OCI-LY7 (cell line): ENCODE measurements at regions not wholly inside any gene's neighbourhood (a gene's known extent, or its start where the extent isn't known, plus 50 kb on each side); places are given as distances from the start of the nearest gene placed in this dataset.

Experiments
- BruUV-seq: library from RNA; stranded (reverse); fragments of 400-500 nt; replicated peaks from 2 replicates; lab custom pipeline; 2021; lab: Mats Ljungman, UMichigan
- CTCF ChIA-PET: fragments of 300-600 bp; sonication (Branson Sonifier 250); formaldehyde crosslinking; loops from one replicate; lab custom pipeline; 2022; ENCODE audit warnings: antibody characterized with exemption; ENCODE audit not compliant: unreplicated experiment; lab: Charles Lee
- POLR2A ChIA-PET: fragments of 300-600 bp; sonication (Branson Sonifier 250); formaldehyde crosslinking; loops from one replicate; lab custom pipeline; 2022; ENCODE audit warnings: antibody characterized with exemption; lab: Charles Lee
- DNase-seq: peaks from one replicate; pipeline ENCODE4 v3.0.0-alpha.2; 2015; ENCODE audit warnings: low spot score
- H2AFZ ChIP-seq: fragments of 200-600 bp; sonication (generic), shearing (Covaris generic); 2 replicates; pipeline ENCODE4 v1.6.1; 2014; ENCODE audit warnings: mild to moderate bottlenecking, antibody characterized with exemption, low read length, moderate library complexity
- H3K27ac ChIP-seq: fragments of 200-600 bp; sonication (generic); 2 replicates; pipeline ENCODE4 v1.5.1; 2014; ENCODE audit warnings: mixed run types, low read depth, mild to moderate bottlenecking, moderate library complexity, low read length, inconsistent platforms; ENCODE audit not compliant: poor library complexity, severe bottlenecking
- H3K36me3 ChIP-seq: fragments of 200-600 bp; sonication (generic); 2 replicates; pipeline ENCODE4 v1.6.1; 2014; ENCODE audit warnings: mild to moderate bottlenecking, antibody characterized with exemption, low read length, moderate library complexity, mixed read lengths; ENCODE audit not compliant: insufficient read depth
- H3K4me1 ChIP-seq: fragments of 200-600 bp; sonication (generic); 2 replicates; pipeline ENCODE4 v1.5.1; 2014; ENCODE audit warnings: mild to moderate bottlenecking, low read length; ENCODE audit not compliant: insufficient read depth, poor library complexity, severe bottlenecking
- H3K4me2 ChIP-seq: fragments of 200-600 bp; sonication (generic); 2 replicates; pipeline ENCODE4 v1.6.1; 2014; ENCODE audit warnings: mild to moderate bottlenecking, low read length
- H3K4me3 ChIP-seq: fragments of 200-600 bp; sonication (generic); 2 replicates; pipeline ENCODE4 v1.5.1; 2014; ENCODE audit warnings: mild to moderate bottlenecking, low read depth, low read length; ENCODE audit not compliant: poor library complexity, severe bottlenecking
- H3K79me2 ChIP-seq: fragments of 200-600 bp; sonication (generic); 2 replicates; pipeline ENCODE4 v1.6.1; 2016; ENCODE audit warnings: low read depth, mild to moderate bottlenecking, low read length, moderate library complexity, mixed read lengths; ENCODE audit not compliant: insufficient read depth
- H3K9me2 ChIP-seq: fragments of 200-600 bp; sonication (generic); 2 replicates; pipeline ENCODE4 v1.6.1; 2016; ENCODE audit warnings: mild to moderate bottlenecking, low read length, mixed read lengths; ENCODE audit not compliant: insufficient read depth
- H3K9me3 ChIP-seq: fragments of 200-600 bp; sonication (generic); 2 replicates; pipeline ENCODE4 v1.6.1; 2014; ENCODE audit warnings: mild to moderate bottlenecking, mixed run types, low read length, mixed read lengths
- H4K20me1 ChIP-seq: fragments of 200-600 bp; sonication (generic); 2 replicates; pipeline ENCODE4 v1.6.1; 2014; ENCODE audit warnings: mild to moderate bottlenecking, antibody characterized with exemption, low read length, moderate library complexity, mixed read lengths; ENCODE audit not compliant: insufficient read depth
- EZH2phosphoT487 ChIP-seq: fragments of 200-600 bp; sonication (generic); IDR thresholded peaks from 2 replicates; pipeline ENCODE4 v1.6.1; 2018; ENCODE audit warnings: low read depth, borderline replicate concordance, mild to moderate bottlenecking, mixed run types, antibody characterized with exemption, low read length, moderate library complexity, mixed read lengths
- intact Hi-C: fragments of 100-400 bp; cut with micrococcal nuclease; formaldehyde crosslinking; loops from one replicate; pipeline ENCODE4 v1.10.0; 2022; ENCODE audit not compliant: unreplicated experiment
- TF ChIP-seq, protein P1 (sequence below): fragments of 200-600 bp; sonication (generic); conservative IDR thresholded peaks from 2 replicates; pipeline ENCODE4 v1.5.1; 2014; ENCODE audit warnings: mild to moderate bottlenecking, antibody characterized with exemption, low read length, moderate library complexity, mixed read lengths

DNA sequence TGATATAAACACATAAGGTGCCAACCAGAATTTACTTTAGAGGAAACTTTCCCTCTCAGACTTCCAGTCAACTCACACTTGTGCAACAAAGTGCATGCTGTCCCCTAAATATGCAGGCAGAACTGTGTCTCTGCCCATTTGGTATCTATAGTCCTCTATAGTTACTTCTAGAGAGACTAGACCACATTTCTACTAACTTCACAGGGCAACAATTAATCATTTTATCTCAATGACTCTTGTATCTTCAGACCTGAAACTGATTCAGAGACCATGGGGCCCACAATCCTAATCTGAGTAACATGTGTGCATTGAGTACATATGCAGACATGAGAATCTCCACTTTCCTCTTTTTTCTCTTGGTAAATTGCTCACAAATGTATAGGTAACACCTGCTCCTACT, 158.1 kb downstream of the ZNF486 start:
- DNase-seq: no peak
- no TSS peak for BruUV-seq

DNA sequence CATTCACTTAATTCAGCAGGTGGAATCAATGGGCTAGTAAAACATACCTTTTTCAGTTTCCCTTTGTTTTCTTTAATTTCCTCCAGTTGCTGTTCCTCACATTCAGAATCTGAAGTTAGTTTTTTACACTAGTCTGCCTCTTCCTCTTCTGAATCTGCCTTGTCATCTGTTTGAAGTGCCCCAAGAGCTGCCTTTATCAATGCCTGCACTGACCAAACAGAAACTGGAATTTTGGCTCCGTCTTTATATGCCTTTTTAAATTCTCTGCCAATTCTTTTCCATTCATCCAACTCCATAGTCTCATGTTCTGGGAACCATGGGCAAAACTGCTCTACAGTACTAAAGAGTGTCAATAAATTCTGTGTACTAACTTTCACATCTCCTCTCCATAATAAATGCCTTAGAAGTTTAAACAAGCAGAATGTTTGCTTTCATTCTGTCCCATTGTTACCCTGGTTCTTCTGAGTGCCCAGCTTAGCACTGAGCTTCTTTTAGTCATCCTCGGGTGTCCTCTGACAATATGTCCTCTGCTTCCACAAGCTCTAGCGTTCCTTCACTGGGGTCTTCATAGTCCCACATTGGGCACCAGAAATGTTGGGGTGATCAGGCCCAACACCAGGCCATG, 154.2 kb downstream of the ZNF486 start:
- intact Hi-C loops: no loop called here
- DNase-seq: no peak
- no peaks in the 10 kb centered on the region for H4K20me1 ChIP-seq
- no peaks in the 10 kb centered on the region for H3K36me3 ChIP-seq
- no TSS peak for BruUV-seq
- H3K9me2 ChIP-seq: no peaks in the 10 kb centered on the region
- H3K4me1 ChIP-seq: peaks cover 10% of the 10 kb centered on the region
- TF ChIP-seq, protein P1, sequence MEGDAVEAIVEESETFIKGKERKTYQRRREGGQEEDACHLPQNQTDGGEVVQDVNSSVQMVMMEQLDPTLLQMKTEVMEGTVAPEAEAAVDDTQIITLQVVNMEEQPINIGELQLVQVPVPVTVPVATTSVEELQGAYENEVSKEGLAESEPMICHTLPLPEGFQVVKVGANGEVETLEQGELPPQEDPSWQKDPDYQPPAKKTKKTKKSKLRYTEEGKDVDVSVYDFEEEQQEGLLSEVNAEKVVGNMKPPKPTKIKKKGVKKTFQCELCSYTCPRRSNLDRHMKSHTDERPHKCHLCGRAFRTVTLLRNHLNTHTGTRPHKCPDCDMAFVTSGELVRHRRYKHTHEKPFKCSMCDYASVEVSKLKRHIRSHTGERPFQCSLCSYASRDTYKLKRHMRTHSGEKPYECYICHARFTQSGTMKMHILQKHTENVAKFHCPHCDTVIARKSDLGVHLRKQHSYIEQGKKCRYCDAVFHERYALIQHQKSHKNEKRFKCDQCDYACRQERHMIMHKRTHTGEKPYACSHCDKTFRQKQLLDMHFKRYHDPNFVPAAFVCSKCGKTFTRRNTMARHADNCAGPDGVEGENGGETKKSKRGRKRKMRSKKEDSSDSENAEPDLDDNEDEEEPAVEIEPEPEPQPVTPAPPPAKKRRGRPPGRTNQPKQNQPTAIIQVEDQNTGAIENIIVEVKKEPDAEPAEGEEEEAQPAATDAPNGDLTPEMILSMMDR: no peak
- no peak for TF ChIP-seq EZH2phosphoT487
- no peak overlapping the region for H2AFZ ChIP-seq
- H3K4me2 ChIP-seq: no peak overlapping the region
- H3K4me3 ChIP-seq: no peak overlapping the region
- ChIA-PET CTCF (no interaction called here), POLR2A (no interaction called here)
- no peaks in the 10 kb centered on the region for H3K79me2 ChIP-seq
- no peak overlapping the region for H3K27ac ChIP-seq
- 0 out of 2 replicates have a peak, but pooled peaks cover 6% of the 10 kb centered on the region for H3K9me3 ChIP-seq

More for the DNA sequence above, 158.1 kb downstream of the ZNF486 start:
- no peaks in the 10 kb centered on the region for H3K79me2 ChIP-seq
- no peaks in the 10 kb centered on the region for H4K20me1 ChIP-seq
- intact Hi-C loops: no loop called here
- no peaks in the 10 kb centered on the region for H3K36me3 ChIP-seq
- H3K9me3 ChIP-seq: no peaks in the 10 kb centered on the region
- no peak for TF ChIP-seq EZH2phosphoT487
- TF ChIP-seq, protein P1: no peak
- H3K4me3 ChIP-seq: no peak overlapping the region
- ChIA-PET CTCF (no interaction called here), POLR2A (no interaction called here)
- peak overlapping the region; percentile 77; the same call in 1 of the 2 replicates for H2AFZ ChIP-seq
- H3K27ac ChIP-seq: no peak overlapping the region
- no peaks in the 10 kb centered on the region for H3K9me2 ChIP-seq
- H3K4me1 ChIP-seq: peaks cover 10% of the 10 kb centered on the region
- H3K4me2 ChIP-seq: no peak overlapping the region; the same call in 1 of the 2 replicates

DNA sequence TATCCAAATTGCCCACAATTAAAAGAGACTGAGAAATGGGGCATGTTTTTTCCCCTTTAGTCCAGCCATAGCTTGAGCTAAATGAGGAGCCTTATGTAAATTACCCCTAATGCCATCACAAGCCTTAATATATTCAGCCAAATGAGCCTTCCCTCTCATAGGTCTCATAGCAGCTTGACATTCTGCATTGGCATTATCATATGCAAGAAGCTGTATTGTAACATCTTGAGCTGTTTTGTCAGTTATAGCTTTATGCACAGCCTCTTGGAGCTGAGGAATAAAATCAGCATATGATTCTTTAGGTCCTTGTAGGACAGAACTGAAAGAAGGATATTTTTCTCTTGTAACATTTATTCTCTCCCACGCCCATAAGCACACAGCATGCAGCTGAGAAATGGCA, 153.2 kb downstream of the ZNF486 start:
- 0 out of 2 replicates have a peak, but pooled peaks cover 6% of the 10 kb centered on the region for H3K9me3 ChIP-seq
- H3K9me2 ChIP-seq: no peaks in the 10 kb centered on the region
- ChIA-PET CTCF (no interaction called here), POLR2A (interaction anchor here (0.6 to 0.7 kb wide), 2 partner anchors 15 to 82 kb away, joined by 3 read pairs; no protein-coding TSS in a partner anchor)
- intact Hi-C loops: no loop called here
- TF ChIP-seq, protein P1: no peak
- TF ChIP-seq EZH2phosphoT487: no peak
- H3K4me3 ChIP-seq: no peak overlapping the region
- H3K27ac ChIP-seq: no peak overlapping the region
- peaks cover 8% of the 10 kb centered on the region for H3K4me1 ChIP-seq
- no peaks in the 10 kb centered on the region for H4K20me1 ChIP-seq
- H3K4me2 ChIP-seq: no peak overlapping the region
- H2AFZ ChIP-seq: no peak overlapping the region
- DNase-seq: no peak
- BruUV-seq: no TSS peak
- H3K36me3 ChIP-seq: no peaks in the 10 kb centered on the region
- no peaks in the 10 kb centered on the region for H3K79me2 ChIP-seq
